NB4 (cell line): ENCODE measurements at regions not wholly inside any gene's neighbourhood (a gene's known extent, or its start where the extent isn't known, plus 50 kb on each side); places are given as distances from the start of the nearest gene placed in this dataset.

Experiments used
- POLR2A ChIP-seq: IDR thresholded peaks from 2 replicates; pipeline ENCODE4 v1.6.1; 2011; ENCODE audit warnings: mild to moderate bottlenecking; ENCODE audit not compliant: insufficient read length; ENCODE audit errors: extremely low read depth
- TF ChIP-seq, protein P1 (sequence below): IDR thresholded peaks from one replicate; pipeline ENCODE4 v1.5.1; 2012; ENCODE audit warnings: low read depth, low read length

DNA sequence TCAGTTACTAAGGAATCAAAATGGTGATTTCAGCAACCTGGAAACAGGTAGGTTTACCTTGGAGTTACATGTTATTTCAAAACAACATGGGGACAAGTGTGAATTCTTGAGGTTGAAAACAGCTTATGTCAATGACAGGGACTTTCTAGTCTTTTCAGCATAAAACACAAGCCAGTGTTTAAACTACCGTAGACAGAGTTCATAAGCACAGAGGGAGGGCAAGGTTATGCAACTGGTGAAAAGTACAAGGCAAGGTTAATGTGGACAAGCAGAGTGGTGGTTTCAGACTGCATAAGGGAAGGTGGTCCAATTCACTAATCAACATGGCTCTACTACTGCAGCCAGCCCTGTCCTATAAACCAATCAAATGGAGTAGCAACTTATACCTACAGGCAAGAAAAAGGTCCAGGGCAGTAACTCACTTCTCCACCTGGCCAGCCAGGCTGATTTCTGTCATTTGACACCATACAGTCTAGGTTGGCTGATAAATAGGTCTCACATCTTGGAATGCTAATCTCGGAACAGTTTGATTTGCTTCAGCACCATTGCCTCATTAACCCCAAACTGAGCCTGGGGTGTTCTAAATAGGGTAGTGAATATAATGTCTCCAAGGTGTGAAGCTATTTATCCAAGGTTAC lies 250.3 kb upstream of the PROX1 start:
- TF ChIP-seq POLR2A, result no peak
- TF ChIP-seq, protein P1, sequence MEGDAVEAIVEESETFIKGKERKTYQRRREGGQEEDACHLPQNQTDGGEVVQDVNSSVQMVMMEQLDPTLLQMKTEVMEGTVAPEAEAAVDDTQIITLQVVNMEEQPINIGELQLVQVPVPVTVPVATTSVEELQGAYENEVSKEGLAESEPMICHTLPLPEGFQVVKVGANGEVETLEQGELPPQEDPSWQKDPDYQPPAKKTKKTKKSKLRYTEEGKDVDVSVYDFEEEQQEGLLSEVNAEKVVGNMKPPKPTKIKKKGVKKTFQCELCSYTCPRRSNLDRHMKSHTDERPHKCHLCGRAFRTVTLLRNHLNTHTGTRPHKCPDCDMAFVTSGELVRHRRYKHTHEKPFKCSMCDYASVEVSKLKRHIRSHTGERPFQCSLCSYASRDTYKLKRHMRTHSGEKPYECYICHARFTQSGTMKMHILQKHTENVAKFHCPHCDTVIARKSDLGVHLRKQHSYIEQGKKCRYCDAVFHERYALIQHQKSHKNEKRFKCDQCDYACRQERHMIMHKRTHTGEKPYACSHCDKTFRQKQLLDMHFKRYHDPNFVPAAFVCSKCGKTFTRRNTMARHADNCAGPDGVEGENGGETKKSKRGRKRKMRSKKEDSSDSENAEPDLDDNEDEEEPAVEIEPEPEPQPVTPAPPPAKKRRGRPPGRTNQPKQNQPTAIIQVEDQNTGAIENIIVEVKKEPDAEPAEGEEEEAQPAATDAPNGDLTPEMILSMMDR, result no peak
